AML-193 (cell line): ENCODE measurements at regions not wholly inside any gene's neighbourhood (a gene's known extent, or its start where the extent isn't known, plus 50 kb on each side); places are given as distances from the start of the nearest gene placed in this dataset.
"Not testable (repeated sequence)": the region's sequence is repeated elsewhere in the genome, so short reads cannot be mapped to it uniquely, and the experiment has no call there.

Source experiments
- DNase-seq, 2 experiments: peaks; one replicate each; lab custom pipeline; 2025; lab: John Stamatoyannopoulos, UW

- no peak for DNase-seq
These were observed 95.3 kb upstream of the MAGI2 start for GRCh38 chr7:79548727-79549126.

DNA sequence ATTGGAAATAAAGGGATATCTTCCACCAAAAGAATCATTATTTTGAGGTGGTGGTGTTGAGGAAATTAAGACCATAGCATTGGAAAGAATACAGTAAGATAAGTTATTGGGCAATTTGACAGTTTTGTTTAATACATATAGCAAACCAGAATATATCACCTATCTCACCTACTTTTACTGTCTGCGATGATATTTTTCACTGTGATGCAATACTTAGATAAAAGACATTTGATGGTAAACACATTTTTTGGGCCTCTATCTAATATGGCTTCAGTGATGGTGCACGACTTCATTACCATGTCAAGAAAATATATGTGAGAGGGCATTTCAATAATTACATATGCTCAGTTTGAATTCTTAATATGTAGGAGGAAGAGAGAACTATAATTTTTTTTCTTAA is 93.7 kb upstream of the MAGI2 start:
- no peak for DNase-seq

DNA sequence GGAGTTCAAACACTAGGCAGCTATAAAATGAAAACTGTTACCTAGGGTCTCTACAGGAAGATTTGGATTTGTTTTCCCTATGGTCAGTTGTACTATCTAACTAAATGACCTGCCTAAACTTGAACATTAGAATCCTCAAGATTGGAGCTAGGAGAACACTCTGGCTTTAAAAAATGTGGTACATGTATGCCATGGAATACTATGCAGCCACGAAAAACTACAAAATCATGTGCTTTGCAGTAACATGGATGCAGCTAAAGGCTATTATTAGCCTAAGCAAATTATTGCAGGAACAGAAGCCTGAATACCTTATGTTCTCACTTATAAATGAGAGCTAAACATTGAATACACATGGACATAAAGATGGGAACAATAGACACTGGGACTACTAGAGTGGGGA is 87.1 kb upstream of the MAGI2 start:
- DNase-seq, result no peak

DNA sequence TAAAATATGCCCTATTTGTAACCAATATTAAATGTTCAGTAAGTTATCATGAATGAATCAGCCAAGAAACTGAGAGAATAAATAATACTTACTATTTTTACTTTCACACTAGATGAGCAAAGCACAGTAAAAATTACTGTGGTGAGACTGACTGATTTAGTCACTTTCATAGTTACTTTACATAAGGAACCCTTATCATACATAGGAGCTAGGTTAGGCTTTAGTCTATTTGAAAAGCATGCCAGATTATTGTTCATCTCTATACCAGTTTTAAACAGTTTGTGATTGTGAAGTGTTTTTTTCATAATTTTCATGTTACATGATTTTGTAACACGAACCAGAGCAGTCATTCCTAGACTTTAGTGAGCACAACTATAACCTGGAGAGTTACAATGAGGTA is 80.7 kb upstream of the MAGI2 start:
- DNase-seq, result no peak

- DNase-seq, result no peak
These were observed 78.6 kb upstream of the MAGI2 start for GRCh38 chr7:79531905-79532664.

DNA sequence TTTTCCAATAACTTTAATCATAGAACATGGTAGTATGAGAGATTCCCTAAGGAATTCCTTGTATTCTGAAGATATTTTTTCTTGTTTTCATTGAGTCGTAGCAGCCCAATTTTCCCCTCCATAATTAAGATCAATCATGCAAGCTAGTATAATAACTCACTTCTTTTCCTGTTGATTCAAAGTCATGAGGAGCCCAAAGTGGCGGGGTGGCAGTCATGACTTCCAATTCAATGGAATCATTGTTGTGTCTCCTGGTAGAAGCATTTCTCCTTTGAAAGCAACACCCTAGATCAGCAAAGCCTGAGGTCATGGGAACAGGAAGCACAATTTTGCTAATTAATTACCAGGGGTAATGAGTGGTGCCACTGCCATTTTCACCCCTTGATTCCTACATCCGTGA is 77.6 kb upstream of the MAGI2 start:
- no peak for DNase-seq

GRCh38 chr7:79529881-79530235 is 76.4 kb upstream of the MAGI2 start:
- DNase-seq, result no peak

GRCh38 chr7:79529214-79529880 is 75.9 kb upstream of the MAGI2 start:
- no peak for DNase-seq

- no peak for DNase-seq
These were observed 75.0 kb upstream of the MAGI2 start for GRCh38 chr7:79528421-79528820.

GRCh38 chr7:79524048-79524447 is 70.6 kb upstream of the MAGI2 start:
- no peak for DNase-seq

GRCh38 chr7:79523436-79523835 is 70.0 kb upstream of the MAGI2 start:
- DNase-seq, result no peak

GRCh38 chr7:79520543-79520942 is 67.1 kb upstream of the MAGI2 start:
- no peak for DNase-seq

DNA sequence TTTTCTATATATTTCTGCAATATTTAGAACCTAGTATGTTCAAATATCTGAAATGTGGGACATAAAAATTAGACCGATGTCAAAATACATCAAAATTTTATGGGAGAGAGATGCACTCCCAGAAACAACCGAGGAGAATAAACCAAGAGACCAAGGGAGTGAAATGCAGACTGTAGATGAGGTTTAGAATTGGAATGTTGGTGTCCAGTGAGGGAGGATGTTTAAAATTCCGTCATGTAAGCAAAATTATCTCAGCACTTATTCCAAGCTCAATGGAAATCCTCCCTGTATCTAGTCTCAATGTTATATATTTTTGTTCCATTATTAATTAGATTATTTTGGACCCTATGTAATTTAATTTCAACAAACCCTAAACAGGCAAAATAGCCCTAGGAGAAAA is 61.9 kb upstream of the MAGI2 start:
- no peak for DNase-seq

GRCh38 chr7:79513261-79513660 is 59.8 kb upstream of the MAGI2 start:
- DNase-seq, result no peak

- no peak for DNase-seq
These were observed 58.8 kb upstream of the MAGI2 start for GRCh38 chr7:79512261-79512660.

DNA sequence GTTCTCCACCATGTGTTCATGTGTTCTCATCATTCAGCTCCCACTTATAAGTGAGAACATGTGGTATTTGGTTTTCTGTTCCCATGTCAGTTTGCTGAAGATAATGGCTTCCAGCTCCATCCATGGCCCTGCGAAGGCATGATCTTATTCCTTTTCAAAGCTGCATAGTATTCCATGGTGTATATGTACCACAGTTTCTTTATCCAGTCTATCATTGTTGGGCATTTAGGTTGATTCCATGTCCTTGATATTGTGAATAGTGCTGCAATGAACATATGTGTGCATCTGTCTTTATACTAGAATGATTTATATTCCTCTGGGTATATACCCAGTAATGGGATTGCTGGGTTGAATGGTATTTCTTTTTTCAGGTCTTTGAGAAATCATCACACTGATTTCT is 57.6 kb upstream of the MAGI2 start:
- not testable (repeated sequence) for DNase-seq

GRCh38 chr7:79507131-79507530 is 53.7 kb upstream of the MAGI2 start:
- DNase-seq, result no peak

GRCh38 chr7:79506481-79506880 is 53.0 kb upstream of the MAGI2 start:
- DNase-seq, result no peak

- no peak for DNase-seq
These were observed 51.3 kb upstream of the MAGI2 start for GRCh38 chr7:79504607-79505389.
